ENCODE measurements at regions not wholly inside any gene's neighbourhood (a gene's known extent, or its start where the extent isn't known, plus 50 kb on each side); places are given as distances from the start of the nearest gene placed in this dataset.

- no peaks in the 10 kb centered on the region for H3K36me3 ChIP-seq (ENCODE audit: control insufficient read depth in 2 of 2, extremely low read depth in 1 of 2, insufficient read depth in 2 of 2, low read length in 2 of 2)
- FAIRE-seq: no peak
- dilution Hi-C loops (cut with MboI; ENCODE audit: extremely low pct_ligation_motif_present, low sequenced_read_pairs) (no loop called here), intact Hi-C loops (cut with micrococcal nuclease) (no loop called here)
- TF ChIP-seq MAX (IDR thresholded peaks at IDR 0.05; ENCODE audit: insufficient read depth, insufficient read length): no peak
- TF ChIP-seq, protein P1, sequence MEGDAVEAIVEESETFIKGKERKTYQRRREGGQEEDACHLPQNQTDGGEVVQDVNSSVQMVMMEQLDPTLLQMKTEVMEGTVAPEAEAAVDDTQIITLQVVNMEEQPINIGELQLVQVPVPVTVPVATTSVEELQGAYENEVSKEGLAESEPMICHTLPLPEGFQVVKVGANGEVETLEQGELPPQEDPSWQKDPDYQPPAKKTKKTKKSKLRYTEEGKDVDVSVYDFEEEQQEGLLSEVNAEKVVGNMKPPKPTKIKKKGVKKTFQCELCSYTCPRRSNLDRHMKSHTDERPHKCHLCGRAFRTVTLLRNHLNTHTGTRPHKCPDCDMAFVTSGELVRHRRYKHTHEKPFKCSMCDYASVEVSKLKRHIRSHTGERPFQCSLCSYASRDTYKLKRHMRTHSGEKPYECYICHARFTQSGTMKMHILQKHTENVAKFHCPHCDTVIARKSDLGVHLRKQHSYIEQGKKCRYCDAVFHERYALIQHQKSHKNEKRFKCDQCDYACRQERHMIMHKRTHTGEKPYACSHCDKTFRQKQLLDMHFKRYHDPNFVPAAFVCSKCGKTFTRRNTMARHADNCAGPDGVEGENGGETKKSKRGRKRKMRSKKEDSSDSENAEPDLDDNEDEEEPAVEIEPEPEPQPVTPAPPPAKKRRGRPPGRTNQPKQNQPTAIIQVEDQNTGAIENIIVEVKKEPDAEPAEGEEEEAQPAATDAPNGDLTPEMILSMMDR (IDR thresholded peaks at IDR 0.05; ENCODE audit: extremely low read depth in 1 of 2, insufficient read depth in 1 of 2, low read depth in 1 of 2, low read length in 2 of 2): no peak
- TF ChIP-seq MYC (IDR thresholded peaks at IDR 0.05; ENCODE audit: low read depth, low read length): no peak
- no peak for TF ChIP-seq JUN (IDR thresholded peaks at IDR 0.05; ENCODE audit: borderline replicate concordance, insufficient read depth, insufficient read length, low read depth)
- TF ChIP-seq FOS (IDR thresholded peaks at IDR 0.05; ENCODE audit: borderline replicate concordance, insufficient read depth, low read length): no peak
- no peak for TF ChIP-seq POLR2A (IDR thresholded peaks at IDR 0.05; ENCODE audit: low read depth, low read length)
- TF ChIP-seq EZH2 (IDR thresholded peaks at IDR 0.05; ENCODE audit: borderline replicate concordance, low read depth, low read length, severe bottlenecking): no peak
- TF ChIP-seq POLR2AphosphoS5 (IDR thresholded peaks at IDR 0.05; ENCODE audit: insufficient read depth, low read depth, low read length): no peak
- no peak for TF ChIP-seq GATA2 (IDR thresholded peaks at IDR 0.05; ENCODE audit: insufficient read depth, insufficient read length, low read depth, low read length)
- H3K4me3 ChIP-seq (replicated peaks in 1 of 3; ENCODE audit: insufficient read depth in 1 of 3, low read depth in 1 of 3, low read length in 3 of 3): no peak overlapping the region
- H3K27me3 ChIP-seq (ENCODE audit: control insufficient read depth in 2 of 2, insufficient read depth in 2 of 2, low read length in 2 of 2): no peaks in the 10 kb centered on the region
- no peaks in the 10 kb centered on the region for H4K20me1 ChIP-seq (replicated peaks; ENCODE audit: control insufficient read depth, extremely low read depth, insufficient read depth, low read length)
- H3K9ac ChIP-seq (replicated peaks; ENCODE audit: extremely low read depth, insufficient read depth, low read length): no peak overlapping the region
- H2AFZ ChIP-seq (ENCODE audit: low read depth, low read length): no peak overlapping the region
- no peaks in the 10 kb centered on the region for H3K79me2 ChIP-seq (ENCODE audit: control insufficient read depth, insufficient read depth, low read length)
- no peaks in the 10 kb centered on the region for H3K9me1 ChIP-seq (replicated peaks; ENCODE audit: control insufficient read depth, extremely low read depth, insufficient read depth, low read length)
- ChIA-PET CTCF (interaction anchor here (0.5 to 1.4 kb wide), 3 partner anchors 10 to 23 kb away, joined by 3 to 4 read pairs (median 3); no protein-coding TSS in a partner anchor), POLR2A (no interaction called here)
- DNase-seq (ENCODE audit: low read depth, low spot score): no peak
- no peaks in the 10 kb centered on the region for H3K9me3 ChIP-seq (replicated peaks; ENCODE audit: control insufficient read depth, insufficient read depth, low read length)
- no TSS peak for BruUV-seq (replicated peaks)
- no peak overlapping the region for H3K27ac ChIP-seq (ENCODE audit: insufficient read depth, low read depth, low read length)
- H3K4me1 ChIP-seq (ENCODE audit: control insufficient read depth, extremely low read depth, insufficient read depth, low read length): peaks cover 4% of the 10 kb centered on the region
- H3K4me2 ChIP-seq (ENCODE audit: insufficient read depth, low read length): no peak overlapping the region
Observed at GRCh38 chr2:64820901-64821300, 167.2 kb upstream of the SERTAD2 start.

Data from endothelial cell of umbilical vein (primary cell).